Panc1 (cell line): ENCODE measurements at regions not wholly inside any gene's neighbourhood (a gene's known extent, or its start where the extent isn't known, plus 50 kb on each side); places are given as distances from the start of the nearest gene placed in this dataset.

ENCODE experiments used
- ATAC-seq: fragments of 200-7000 bp; cut with Tn5 transposase; 2 replicates; pipeline ENCODE4 v1.9.1; 2020; ENCODE audit warnings: mild to moderate bottlenecking, moderate library complexity
- BruUV-seq: library from RNA; stranded (reverse); fragments of 400-500 nt; replicated peaks from 2 replicates; lab custom pipeline; 2021; lab: Mats Ljungman, UMichigan
- CTCF ChIA-PET: fragments of 300-600 bp; sonication (Branson Sonifier 250); formaldehyde crosslinking; loops from one replicate; lab custom pipeline; 2022; ENCODE audit warnings: antibody characterized with exemption; lab: Charles Lee
- POLR2A ChIA-PET: fragments of 300-600 bp; sonication (Branson Sonifier 250); formaldehyde crosslinking; loops from one replicate; lab custom pipeline; 2022; ENCODE audit warnings: antibody characterized with exemption; lab: Charles Lee
- DNase-seq: peaks from one replicate; pipeline ENCODE4 v3.0.0-alpha.2; 2010; ENCODE audit warnings: low read depth, low spot score
- H3K27ac ChIP-seq: 2 replicates; pipeline ENCODE4 v1.5.1; 2011; ENCODE audit warnings: mild to moderate bottlenecking, low read length, inconsistent platforms
- H3K27me3 ChIP-seq: fragments of 200-500 bp; sonication (Bioruptor generic); 2 replicates; pipeline ENCODE4 v1.6.0; 2014; ENCODE audit warnings: low read length, inconsistent platforms; ENCODE audit not compliant: control insufficient read depth, insufficient read depth
- H3K36me3 ChIP-seq: fragments of 200-500 bp; sonication (Bioruptor generic); 2 replicates; pipeline ENCODE4 v1.5.1; 2014; ENCODE audit warnings: inconsistent platforms, mild to moderate bottlenecking, low read length, moderate library complexity; ENCODE audit not compliant: control insufficient read depth, insufficient read depth
- H3K4me1 ChIP-seq: 2 replicates; pipeline ENCODE4 v1.5.1; 2011; ENCODE audit warnings: inconsistent platforms, mild to moderate bottlenecking, low read length, moderate library complexity; ENCODE audit not compliant: control insufficient read depth, insufficient read depth
- H3K4me3 ChIP-seq, 2 experiments: 2 replicates each; pipeline ENCODE4 v1.5.1; 2011 to 2012; ENCODE audit warnings: low read depth in 2 of 2, low read length in 2 of 2, mild to moderate bottlenecking in 2 of 2, inconsistent platforms in 1 of 2, moderate library complexity in 1 of 2
- H3K9me3 ChIP-seq: fragments of 200-500 bp; sonication (Bioruptor generic); 2 replicates; pipeline ENCODE4 v1.5.1; 2014; ENCODE audit warnings: low read depth, mild to moderate bottlenecking, inconsistent platforms, low read length, moderate library complexity; ENCODE audit not compliant: control insufficient read depth, insufficient read depth
- CTCF ChIP-seq: fragments of 450-650 bp; IDR thresholded peaks from 2 replicates; pipeline ENCODE4 v1.5.1; 2017; ENCODE audit warnings: mild to moderate bottlenecking
- POLR2AphosphoS5 ChIP-seq: IDR thresholded peaks from 2 replicates; pipeline ENCODE4 v1.6.1; 2012; ENCODE audit warnings: mild to moderate bottlenecking, low read depth, low read length, moderate library complexity
- SIN3A ChIP-seq: IDR thresholded peaks from 2 replicates; pipeline ENCODE4 v1.6.1; 2012; ENCODE audit warnings: low read depth, mild to moderate bottlenecking, low read length, moderate library complexity, borderline replicate concordance; ENCODE audit not compliant: insufficient read depth
- TCF7L2 ChIP-seq: IDR thresholded peaks from 2 replicates; pipeline ENCODE4 v1.6.1; 2011; ENCODE audit warnings: mild to moderate bottlenecking, low read depth, low read length, inconsistent platforms
- in situ Hi-C: cut with HindIII; loops from 2 replicates; pipeline ENCODE4 v1.10.0; 2016; ENCODE audit warnings: low sequenced_read_pairs, low pct_unique_long_range_greater_than_20kb
- intact Hi-C: fragments of 100-400 bp; cut with micrococcal nuclease; formaldehyde crosslinking; loops from one replicate; pipeline ENCODE4 v1.10.0; 2022; ENCODE audit not compliant: unreplicated experiment
- TF ChIP-seq, protein P1 (sequence below), 2 experiments: IDR thresholded peaks; 2 replicates each; pipeline ENCODE4 v1.6.1; 2011 to 2012; ENCODE audit warnings: low read depth in 2 of 2, control low read depth in 1 of 2, low read length in 1 of 2, mild to moderate bottlenecking in 1 of 2, moderate library complexity in 1 of 2; ENCODE audit not compliant: insufficient read depth in 1 of 2

GRCh38 chr18:77487951-77488740 is 238.5 kb downstream of the GALR1 start:
- ChIA-PET CTCF (no interaction called here), POLR2A (interaction anchor here (0.6 kb wide), 1 partner anchor 688 kb away, joined by 5 read pairs; no protein-coding TSS in a partner anchor)
- Histone ChIP-seq H3K4me3 (no peak overlapping the region), H3K36me3 (no peaks in the 10 kb centered on the region), H3K27ac (no peak overlapping the region), H3K9me3 (no peaks in the 10 kb centered on the region), H3K27me3 (0 out of 2 replicates have a peak, but pooled peaks cover 6% of the 10 kb centered on the region), H3K4me1 (no peaks in the 10 kb centered on the region)
- TF ChIP-seq SIN3A, result no peak
- TF ChIP-seq, protein P1, sequence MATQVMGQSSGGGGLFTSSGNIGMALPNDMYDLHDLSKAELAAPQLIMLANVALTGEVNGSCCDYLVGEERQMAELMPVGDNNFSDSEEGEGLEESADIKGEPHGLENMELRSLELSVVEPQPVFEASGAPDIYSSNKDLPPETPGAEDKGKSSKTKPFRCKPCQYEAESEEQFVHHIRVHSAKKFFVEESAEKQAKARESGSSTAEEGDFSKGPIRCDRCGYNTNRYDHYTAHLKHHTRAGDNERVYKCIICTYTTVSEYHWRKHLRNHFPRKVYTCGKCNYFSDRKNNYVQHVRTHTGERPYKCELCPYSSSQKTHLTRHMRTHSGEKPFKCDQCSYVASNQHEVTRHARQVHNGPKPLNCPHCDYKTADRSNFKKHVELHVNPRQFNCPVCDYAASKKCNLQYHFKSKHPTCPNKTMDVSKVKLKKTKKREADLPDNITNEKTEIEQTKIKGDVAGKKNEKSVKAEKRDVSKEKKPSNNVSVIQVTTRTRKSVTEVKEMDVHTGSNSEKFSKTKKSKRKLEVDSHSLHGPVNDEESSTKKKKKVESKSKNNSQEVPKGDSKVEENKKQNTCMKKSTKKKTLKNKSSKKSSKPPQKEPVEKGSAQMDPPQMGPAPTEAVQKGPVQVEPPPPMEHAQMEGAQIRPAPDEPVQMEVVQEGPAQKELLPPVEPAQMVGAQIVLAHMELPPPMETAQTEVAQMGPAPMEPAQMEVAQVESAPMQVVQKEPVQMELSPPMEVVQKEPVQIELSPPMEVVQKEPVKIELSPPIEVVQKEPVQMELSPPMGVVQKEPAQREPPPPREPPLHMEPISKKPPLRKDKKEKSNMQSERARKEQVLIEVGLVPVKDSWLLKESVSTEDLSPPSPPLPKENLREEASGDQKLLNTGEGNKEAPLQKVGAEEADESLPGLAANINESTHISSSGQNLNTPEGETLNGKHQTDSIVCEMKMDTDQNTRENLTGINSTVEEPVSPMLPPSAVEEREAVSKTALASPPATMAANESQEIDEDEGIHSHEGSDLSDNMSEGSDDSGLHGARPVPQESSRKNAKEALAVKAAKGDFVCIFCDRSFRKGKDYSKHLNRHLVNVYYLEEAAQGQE (IDR thresholded peaks at IDR 0.05; ENCODE audit: insufficient read depth in 1 of 2, low read depth in 2 of 2, low read length in 1 of 2), result no peak
- no peak for TF ChIP-seq CTCF
- no peak for TF ChIP-seq POLR2AphosphoS5
- no peak for TF ChIP-seq TCF7L2
- BruUV-seq, result no TSS peak
- ATAC-seq (no peak), DNase-seq (no peak)
- in situ Hi-C loops, result no loop called here
- intact Hi-C loops, result no loop called here

DNA sequence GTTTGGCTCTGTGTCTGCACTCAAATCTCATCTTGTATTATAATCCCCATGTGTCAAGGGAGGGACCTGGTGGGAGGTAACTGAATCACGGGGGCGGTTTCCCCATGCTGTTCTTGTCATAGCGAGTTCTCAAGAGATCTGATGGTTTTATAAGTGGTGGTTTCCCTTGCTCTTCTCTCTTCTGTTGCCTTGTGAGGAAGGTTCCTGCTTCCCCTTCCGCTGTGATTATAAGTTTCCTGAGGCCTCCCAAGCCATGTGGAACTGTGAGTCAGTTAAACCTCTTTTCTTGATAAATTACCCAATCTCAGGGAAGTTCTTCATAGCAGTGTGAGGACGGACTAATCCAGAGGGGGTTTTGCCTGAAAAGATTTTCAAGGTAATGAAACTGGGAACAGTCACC is 245.4 kb downstream of the GALR1 start:
- BruUV-seq, result no TSS peak
- ATAC-seq, result no peak

More for the DNA sequence above, 245.4 kb downstream of the GALR1 start:
- H3K36me3 ChIP-seq, result no peaks in the 10 kb centered on the region
- no peak for DNase-seq
- in situ Hi-C loops, result no loop called here
- ChIA-PET CTCF (no interaction called here), POLR2A (no interaction called here)
- no peaks in the 10 kb centered on the region for H3K4me1 ChIP-seq
- intact Hi-C loops, result no loop called here
- peaks cover 2% of the 10 kb centered on the region; the same call in 1 of the 2 replicates for H3K27me3 ChIP-seq
- no peaks in the 10 kb centered on the region for H3K9me3 ChIP-seq
- no peak overlapping the region for H3K27ac ChIP-seq
- TF ChIP-seq TCF7L2 (no peak), CTCF (no peak), POLR2AphosphoS5 (no peak), SIN3A (no peak)
- TF ChIP-seq, protein P1 (IDR thresholded peaks at IDR 0.05; ENCODE audit: insufficient read depth in 1 of 2, low read depth in 2 of 2, low read length in 1 of 2), result no peak
- no peak overlapping the region for H3K4me3 ChIP-seq
